ENCODE measurements at regions not wholly inside any gene's neighbourhood (a gene's known extent, or its start where the extent isn't known, plus 50 kb on each side); places are given as distances from the start of the nearest gene placed in this dataset.
"Not testable (repeated sequence)": the region's sequence is repeated elsewhere in the genome, so short reads cannot be mapped to it uniquely, and the experiment has no call there.

DNA sequence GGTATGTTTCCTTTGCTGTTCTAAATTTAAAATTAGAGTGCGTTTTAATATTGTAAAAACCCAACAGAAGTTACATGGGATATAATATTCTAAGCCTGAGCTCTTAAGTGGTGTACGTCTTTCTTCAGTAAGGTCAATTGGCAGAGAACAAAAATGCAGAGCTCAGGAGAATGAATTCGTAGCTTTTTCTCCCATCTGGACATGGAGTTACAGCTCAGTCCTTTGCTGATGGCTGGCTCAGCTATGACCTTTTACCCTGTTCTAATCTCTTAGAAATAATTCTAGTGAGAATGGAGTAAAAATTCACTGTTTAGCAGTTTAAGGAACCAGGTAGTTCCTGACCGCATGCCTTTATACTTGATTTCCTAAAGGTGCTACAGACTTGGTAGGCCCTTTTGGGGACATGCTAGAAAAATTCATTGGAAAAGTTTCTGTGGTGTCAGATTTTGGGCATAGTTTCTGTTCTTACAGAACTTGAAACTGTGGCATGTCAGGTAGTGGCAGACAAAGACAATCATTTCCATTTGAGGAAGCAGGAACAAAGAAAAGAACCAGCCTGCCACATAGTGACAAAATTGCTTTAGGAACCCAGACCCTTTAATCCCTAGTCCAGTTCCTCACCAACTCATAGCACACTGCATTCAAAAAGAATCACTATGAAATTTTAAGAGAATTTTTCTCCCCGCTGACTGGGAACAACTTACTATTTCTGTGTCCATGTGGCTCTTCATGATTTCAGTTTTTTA lies 566.8 kb upstream of the ZNF804A start:
- peak; percentile 37 for DNase-seq

DNA sequence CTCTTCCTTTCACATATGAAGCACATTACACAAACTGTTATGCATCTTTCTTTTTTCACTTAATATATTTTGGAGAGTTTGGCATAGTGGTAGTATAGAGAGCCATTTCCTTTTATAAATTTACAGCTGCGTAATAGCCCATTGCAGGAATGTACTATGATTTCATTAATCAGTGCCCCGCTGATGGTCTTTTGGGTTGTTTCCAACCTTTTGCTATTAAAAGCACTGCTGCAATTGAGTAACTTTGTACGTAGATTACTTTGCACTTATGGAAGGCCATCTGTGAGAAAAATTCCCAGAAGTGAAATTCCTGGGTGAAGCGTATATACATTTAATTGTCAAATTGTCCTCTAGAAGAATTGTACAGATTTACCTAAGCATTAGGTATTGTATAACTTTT lies 565.3 kb upstream of the ZNF804A start:
- DNase-seq, result peak; percentile 47

DNA sequence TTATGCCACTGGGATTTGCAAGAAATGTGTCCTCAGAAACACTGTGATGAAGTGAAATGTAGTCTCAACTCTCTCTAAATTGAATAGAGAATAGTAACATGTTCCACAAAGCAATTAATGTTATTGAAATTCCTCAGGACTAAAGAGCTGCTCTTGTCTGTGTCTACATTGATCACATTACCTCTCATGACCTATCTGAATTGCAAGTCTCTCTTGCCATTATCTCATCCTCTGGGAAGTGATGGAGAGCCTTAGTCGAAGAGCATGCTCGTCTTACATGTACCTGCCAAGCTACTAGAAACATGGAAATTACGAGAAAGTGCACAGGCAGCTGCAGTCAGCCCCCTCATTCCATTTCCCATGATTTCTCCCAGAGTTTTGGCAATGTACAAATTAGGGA lies 561.1 kb upstream of the ZNF804A start:
- no peak for DNase-seq

DNA sequence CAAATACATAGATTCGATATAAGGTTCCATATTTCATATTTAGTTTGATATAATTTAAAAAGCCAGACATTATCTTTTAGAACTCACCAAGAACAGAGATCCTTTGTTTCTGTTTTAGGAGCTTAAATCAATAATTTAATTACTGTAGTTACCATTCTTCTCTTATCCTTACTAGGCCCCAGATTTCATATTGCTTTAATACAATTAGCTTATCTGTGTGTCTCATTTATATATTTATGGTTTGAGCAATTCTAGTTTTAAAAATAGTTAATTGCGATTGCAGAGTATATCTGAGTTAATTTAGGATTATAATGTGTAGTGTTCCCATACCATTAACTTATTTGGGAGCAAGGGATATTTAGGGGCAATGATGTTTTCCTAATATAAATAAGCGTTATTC lies 558.8 kb upstream of the ZNF804A start:
- DNase-seq, result no peak

GRCh38 chr2:184040230-184040629 lies 558.1 kb upstream of the ZNF804A start:
- no peak for DNase-seq

- no peak for DNase-seq
Observed at GRCh38 chr2:184041077-184041476, 557.3 kb upstream of the ZNF804A start.

DNA sequence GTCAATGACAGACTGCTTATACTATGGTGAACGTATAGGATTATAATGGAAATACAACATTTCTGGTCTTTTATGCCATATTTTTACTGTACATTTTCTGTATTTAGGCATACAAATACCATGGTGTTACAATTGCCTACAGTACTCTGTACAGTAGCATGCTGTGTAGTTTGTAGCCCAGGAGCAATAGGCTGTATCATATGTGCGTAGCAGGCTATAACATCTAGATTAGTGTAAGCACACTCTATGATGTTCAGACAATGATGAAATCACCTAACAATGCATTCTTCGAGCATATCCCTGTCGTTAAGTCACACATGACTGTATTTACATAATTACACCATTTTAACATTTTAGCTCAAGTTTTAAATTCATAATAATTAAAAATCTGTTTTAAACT lies 556.6 kb upstream of the ZNF804A start:
- DNase-seq, result no peak

GRCh38 chr2:184047536-184047935 lies 550.8 kb upstream of the ZNF804A start:
- no peak for DNase-seq

DNA sequence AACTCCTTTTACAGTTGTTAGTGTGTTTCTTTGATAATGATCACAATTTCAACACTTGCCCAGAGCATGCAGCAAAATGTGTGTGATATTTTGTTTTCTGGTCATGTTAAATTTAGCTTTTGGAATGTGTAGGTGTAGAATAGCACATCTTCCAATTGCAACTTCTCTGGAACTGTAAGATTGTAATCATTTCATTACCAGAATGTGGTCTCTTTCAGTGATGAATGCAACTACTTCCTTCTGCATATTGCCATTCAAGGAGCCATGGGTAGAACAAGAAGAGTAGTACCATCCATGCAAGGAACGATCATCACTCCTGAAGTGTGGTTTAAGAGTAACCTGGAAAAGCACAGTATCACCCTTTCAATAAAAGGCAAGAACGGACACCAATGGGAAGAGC lies 548.8 kb upstream of the ZNF804A start:
- no peak for DNase-seq

DNA sequence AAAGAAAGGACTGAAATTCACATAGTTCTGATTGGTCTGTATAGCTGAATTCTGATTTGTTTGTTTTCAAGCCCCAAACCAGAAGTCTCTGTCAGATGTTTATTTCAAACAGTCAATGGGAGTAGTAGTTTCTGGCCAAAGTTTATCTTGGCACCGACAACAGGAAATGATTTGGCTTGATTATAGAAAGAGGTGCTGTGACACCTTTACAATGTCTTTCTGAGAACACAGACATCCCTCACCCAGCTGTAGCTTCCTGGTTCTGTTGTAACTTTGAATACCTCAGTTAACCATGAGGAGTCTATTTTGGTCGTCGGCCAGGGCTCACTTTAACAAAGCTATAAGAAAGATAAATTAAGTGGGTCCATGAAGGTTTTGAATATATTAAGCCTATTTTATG lies 545.0 kb upstream of the ZNF804A start:
- DNase-seq, result no peak

- DNase-seq, result not testable (repeated sequence)
Observed at GRCh38 chr2:184054419-184054818, 543.9 kb upstream of the ZNF804A start.

GRCh38 chr2:184057910-184058309 lies 540.4 kb upstream of the ZNF804A start:
- no peak for DNase-seq

GRCh38 chr2:184060268-184060667 lies 538.1 kb upstream of the ZNF804A start:
- not testable (repeated sequence) for DNase-seq

- no peak for DNase-seq
Observed at GRCh38 chr2:184067502-184067901, 530.8 kb upstream of the ZNF804A start.

DNA sequence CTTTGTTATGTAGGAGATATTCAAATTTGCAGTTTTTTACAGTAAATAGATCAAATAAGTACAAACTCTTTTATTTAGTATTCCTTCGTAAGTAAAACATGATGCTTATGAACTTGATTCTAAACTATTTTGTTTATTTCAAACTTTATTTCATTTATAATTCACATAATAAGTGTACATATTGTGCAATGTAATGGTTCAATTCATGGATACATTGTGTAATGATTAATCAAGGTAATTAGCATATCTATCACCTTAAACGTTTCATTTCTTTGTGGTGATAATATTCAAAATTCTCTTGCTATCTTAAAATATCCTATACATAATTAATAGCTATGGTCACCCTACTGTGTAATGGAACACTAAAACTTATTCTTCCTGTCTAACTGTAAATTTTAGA lies 525.9 kb upstream of the ZNF804A start:
- DNase-seq, result no peak

DNA sequence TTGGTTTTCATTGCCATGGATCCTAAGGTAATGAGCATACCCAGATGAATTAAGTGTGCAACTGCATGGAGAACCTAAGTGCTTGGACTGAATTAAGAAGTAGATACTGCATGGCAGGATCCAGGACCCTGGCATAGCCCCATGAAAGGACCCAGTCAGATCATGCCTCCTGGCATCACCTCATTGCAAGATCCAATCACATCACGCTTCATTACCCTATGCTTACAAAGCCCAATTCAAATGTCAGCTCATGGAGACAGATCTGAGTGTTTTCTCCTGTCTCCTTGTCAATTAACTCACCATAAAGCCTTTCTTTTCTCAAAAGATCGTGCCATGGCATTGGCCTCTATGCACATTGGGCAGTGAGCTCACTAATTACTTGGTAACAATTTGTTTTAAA lies 519.8 kb upstream of the ZNF804A start:
- DNase-seq, result peak; percentile 64

DNA sequence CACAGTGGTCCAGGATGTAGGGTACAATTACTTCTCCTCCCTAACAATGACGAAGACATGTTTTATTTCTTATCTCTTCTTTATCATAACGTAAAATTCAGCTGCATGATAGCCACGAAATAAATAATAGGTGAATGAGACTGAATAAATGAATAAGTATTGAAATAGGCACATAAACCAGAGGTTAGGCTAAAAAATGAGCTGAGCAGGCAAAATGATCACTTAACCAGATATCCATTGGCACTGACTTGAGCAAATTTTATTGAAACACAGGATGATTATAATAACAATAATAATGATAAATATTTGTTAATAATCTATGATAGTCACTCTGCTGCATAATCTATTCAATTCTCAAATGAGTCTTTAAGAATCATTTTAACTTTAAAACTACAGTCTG lies 506.9 kb upstream of the ZNF804A start:
- no peak for DNase-seq

- DNase-seq, result no peak
Observed at GRCh38 chr2:184113696-184114403, 484.5 kb upstream of the ZNF804A start.

DNA sequence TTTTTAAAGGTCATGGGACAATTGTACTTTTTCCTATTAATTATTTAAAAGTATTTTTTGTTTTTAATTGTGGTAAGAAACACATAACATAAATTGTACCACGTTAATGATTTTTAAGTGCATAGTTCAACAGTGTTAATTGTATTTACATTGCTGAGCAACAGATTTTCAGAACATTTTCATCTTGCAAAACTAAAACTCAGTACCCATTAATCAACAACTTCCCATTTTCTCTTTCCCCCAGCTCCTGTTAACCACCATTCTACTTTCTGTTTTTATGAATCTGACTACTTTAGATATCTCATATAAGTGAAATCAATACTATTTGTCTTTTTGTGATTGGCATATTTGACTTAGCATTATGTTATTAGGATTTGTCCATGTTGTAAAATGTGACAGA lies 483.9 kb upstream of the ZNF804A start:
- no peak for DNase-seq

DNA sequence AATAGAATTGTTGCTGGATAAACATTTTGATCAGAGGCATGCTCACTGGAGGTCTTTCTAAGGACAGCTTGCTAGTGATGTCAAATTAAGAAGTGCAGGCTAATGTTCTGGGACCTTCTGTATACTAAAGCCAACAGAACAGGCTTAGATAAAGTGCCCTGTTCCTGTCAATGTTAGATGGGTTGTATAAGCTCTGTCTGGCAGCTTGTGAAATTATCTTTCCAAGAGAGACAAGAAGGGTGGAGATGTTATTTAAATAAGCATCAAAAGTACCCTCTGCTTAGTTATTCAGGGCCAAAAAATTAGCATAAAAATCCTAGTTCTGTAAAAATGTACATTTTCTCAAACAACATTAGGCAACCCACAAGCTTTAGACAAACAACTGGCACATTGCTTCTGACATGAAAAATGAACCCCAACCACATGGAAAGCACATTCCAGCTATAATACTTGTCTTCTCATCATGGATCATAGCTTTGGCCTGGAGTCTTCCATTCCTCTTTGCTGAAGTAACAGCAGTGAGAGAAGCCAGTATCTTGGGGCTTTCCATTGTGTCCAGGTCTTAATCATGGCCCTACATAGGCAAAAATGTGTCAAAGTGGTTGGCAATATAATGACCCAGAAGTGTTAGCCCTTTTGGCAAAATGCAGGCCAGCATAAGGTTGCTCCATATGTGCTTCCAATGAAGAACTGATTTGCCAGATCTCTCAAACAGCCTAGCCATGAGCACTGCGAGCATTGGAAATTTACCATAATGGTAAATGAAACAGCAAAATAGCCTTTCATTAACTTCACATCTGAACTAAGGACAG lies 478.1 kb upstream of the ZNF804A start:
- DNase-seq, result peak; percentile 98

DNA sequence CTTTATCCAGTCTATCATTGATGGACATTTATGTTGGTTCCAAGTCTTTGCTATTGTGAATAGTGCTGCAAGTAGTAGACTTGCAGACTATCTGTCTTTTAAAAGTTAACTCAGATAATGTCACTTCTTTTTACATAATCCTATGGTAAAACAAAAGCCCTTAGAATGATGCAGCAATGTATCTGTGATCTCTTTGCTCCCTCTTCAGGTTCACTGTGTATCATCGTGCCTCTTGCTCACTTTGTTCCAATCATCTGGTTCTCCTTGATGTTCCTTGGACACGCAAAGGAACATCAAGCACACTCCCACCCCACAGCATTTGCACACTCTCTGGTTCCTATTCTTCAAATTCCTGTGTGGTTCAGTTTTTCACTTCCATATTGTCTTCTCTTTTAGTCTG lies 472.5 kb upstream of the ZNF804A start:
- DNase-seq, result no peak

- no peak for DNase-seq
Observed at GRCh38 chr2:184129073-184129472, 469.3 kb upstream of the ZNF804A start.

- DNase-seq, result no peak
Observed at GRCh38 chr2:184137955-184138354, 460.4 kb upstream of the ZNF804A start.

- no peak for DNase-seq
Observed at GRCh38 chr2:184141866-184142265, 456.5 kb upstream of the ZNF804A start.
